GM23248 (cell line): ENCODE measurements at regions not wholly inside any gene's neighbourhood (a gene's known extent, or its start where the extent isn't known, plus 50 kb on each side); places are given as distances from the start of the nearest gene placed in this dataset.

Experiments
- EZH2 ChIP-seq: fragments of 200-600 bp; sonication (generic); IDR thresholded peaks from 2 replicates; pipeline ENCODE4 v1.6.1; 2018; ENCODE audit warnings: antibody characterized with exemption, mild to moderate bottlenecking; ENCODE audit not compliant: insufficient read depth, poor library complexity, severe bottlenecking
- EZH2phosphoT487 ChIP-seq: fragments of 200-600 bp; sonication (generic); IDR thresholded peaks from 2 replicates; pipeline ENCODE4 v1.6.1; 2018; ENCODE audit warnings: antibody characterized with exemption, moderate library complexity, mild to moderate bottlenecking, low read depth; ENCODE audit not compliant: insufficient read depth

DNA sequence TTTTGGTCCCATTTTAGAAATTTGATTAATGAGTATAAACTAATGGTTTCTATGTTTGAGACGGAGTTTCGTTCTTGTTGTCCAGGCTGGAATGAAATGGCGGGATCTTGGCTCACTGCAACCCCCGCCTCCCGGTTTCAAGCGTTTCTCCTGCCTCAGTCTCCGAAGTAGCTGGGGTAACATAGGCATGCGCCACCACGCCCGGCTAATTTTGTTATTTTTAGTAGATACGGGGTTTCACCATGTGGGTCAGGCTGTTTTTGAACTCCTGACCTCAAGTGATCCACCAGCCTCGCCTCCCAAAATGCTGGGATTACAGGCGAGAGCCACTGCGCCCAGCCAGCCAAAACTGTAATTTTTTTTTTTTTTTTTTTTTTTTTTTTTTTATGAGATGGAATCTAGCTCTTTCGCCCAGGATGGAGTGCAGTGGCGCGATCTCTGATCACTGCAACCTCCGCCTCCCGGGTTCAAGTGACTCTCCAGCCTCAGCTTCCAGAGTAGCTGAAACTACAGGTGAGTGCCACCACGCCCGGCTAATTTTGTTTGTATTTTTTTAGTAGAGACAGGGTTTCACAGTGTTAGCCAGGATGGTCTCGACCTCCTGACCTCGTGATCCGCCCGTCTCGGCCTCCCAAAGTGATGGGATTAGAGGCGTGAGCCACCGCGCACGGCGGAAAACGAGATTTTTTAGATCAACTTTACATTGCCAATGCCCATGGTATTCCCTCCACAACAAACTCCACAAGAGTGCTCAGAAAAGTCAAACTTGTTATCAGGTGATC is 127.8 kb downstream of the HFE start:
- TF ChIP-seq EZH2 (no peak), EZH2phosphoT487 (no peak)
